Left colon (tissue), 2 donors: ENCODE measurements at regions not wholly inside any gene's neighbourhood (a gene's known extent, or its start where the extent isn't known, plus 50 kb on each side); places are given as distances from the start of the nearest gene placed in this dataset.
"Not testable (repeated sequence)": the region's sequence is repeated elsewhere in the genome, so short reads cannot be mapped to it uniquely, and the experiment has no call there.

Source experiments
- ATAC-seq: fragments of 200-7000 bp; cut with Tn5 transposase; one replicate; pipeline ENCODE4 v1.9.1; 2020; ENCODE audit warnings: mild to moderate bottlenecking, moderate library complexity
- DNase-seq, 2 donors: peaks; one replicate each; pipeline ENCODE4 v3.0.0-alpha.2; 2020
- intact Hi-C, 2 donors: fragments of 100-400 bp; cut with DNase I in 1 of 2; cut with micrococcal nuclease in 1 of 2; formaldehyde crosslinking; loops; one replicate each; pipeline versions ENCODE4 v1.11.2 to v1.14.0; 2022; cut with DNase I, micrococcal nuclease
- donor health status: DM: no; HTN: no; CAD: no.
- donor health status: DM: yes; HTN: yes; CAD: no.

DNA sequence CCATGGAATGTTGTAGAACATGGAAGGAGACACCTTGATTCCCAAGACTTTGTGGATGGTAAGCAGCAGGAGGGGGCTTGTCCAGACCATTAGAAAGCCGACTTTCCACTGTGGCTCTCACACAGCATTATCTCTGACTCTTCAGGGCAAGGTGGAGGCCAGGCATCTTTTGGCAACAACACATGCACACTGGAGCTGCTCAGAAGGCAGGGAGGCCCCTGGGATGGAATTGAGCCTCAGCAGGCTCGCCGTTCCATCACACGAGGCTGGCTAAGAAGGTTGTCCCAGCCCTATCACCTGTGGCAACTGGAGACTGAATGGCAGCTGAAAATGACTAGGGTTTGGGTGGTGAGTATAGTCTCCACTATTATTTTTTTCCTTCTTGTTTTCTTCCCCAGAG lies 76.3 kb upstream of the TMEM45B start:
- DNase-seq (no peak), ATAC-seq (no peak)
- intact Hi-C loops: no loop called here

DNA sequence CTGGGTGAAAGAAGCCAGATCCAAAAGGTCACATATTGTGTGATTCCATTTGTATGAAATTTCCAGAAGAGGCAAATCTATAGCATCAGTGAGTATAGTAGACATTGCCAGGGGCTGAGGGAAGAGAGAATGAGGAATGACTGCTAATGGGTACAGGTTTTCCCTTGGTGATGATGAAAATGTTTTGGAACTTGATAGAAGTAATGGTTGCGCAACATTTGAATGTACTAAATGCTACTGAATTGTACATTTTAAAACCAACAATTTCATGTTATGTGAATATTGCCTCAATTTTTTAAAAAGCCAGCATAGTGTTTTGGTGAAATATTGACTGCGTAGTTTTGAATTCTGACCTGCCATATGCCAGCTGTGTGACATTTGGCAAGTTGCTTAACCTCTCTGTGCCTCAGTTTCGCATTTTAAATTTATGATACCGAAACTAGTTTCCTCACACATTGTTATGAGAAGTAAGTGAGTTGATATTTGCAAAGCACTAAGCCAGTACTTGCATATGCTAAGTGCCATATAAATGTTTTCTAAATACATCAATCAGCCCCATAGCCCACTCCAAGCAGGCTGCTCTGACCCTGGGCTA lies 75.4 kb upstream of the TMEM45B start:
- ATAC-seq: no peak
- intact Hi-C loops: loop anchor here in 1 of 2 donors (10.0 kb wide), 1 partner anchor 625 kb away; no protein-coding TSS in a partner anchor

DNA sequence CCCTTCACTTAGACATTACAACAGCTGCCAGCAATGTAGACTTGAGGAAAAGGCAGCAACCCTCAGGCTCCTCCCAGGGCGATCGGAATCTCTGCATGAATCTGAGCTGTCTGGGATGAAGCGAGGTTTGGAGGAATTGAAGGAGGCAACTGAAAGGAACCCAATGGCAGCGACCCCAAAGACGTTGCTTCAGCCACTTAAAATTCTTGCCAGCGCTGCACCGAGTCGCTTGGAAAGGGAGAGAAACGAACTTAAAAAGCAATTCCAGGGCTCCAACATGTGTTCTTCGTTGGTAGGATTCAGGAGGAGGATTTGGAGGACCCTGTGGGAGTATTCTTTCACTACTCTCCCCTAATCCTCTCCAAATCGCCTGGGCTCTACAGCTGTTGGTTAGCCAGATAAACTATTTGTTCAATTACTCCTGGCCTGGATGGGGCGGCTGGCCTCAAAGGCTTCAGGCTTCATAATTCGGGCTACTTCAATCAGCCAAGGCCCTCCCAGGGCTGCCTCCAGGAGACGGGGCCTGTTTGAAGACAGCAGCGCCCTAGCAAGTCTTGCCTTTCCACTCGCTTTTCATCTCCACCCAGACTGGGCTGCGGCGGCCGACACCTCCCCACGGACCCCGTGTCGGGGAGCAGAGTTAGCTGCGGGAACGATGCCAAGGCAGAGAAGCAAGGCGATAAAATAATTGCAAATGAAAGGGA lies 72.4 kb upstream of the TMEM45B start:
- no peak for ATAC-seq
- no peak for DNase-seq
- intact Hi-C loops: loop anchor here in 1 of 2 donors (10.0 kb wide), 1 partner anchor 628 kb away; no protein-coding TSS in a partner anchor

More for the DNA sequence above, 75.4 kb upstream of the TMEM45B start:
- DNase-seq: no peak

DNA sequence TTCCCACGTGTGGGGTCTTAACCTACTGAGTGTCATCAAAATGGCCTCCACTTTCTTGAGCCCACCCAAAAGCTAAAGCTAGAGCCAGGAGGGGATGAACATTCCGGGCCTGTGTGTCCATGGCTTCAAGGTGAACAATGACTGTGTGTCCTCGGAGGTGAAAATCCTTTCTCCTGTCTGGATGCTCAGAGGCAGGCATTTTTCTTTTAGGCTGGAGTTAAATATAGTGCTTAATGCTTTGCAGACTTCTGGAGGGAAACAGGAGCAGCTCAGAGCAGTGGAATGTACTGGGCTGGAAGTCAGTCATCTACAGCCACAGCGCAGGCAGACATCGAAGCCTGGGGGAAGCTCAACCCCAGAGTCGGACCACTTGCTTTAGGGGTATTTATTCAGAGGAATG lies 68.6 kb upstream of the TMEM45B start:
- intact Hi-C loops: loop anchor here in 1 of 2 donors (10.0 kb wide), 1 partner anchor 632 kb away; no protein-coding TSS in a partner anchor
- DNase-seq (no peak), ATAC-seq (no peak)

DNA sequence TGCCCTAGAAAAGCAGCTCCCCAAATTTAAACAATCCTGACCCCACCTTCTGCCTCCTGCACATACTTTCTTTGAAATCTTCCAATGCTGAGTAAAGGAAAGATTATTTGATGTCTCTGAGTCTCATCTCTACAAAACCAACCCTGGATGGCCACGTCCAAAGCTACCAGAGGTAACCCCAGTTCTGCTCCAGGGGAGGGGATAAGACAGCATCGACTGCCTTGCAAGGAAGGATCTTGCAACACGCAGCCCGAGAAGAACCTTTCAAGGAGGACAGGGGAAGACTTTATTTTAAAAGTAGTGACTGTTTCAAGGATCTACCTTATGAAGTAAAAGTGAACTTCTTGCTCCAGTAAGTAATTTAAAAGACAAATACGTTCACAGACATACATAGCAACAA lies 66.5 kb upstream of the TMEM45B start:
- no peak for DNase-seq
- ATAC-seq: no peak
- intact Hi-C loops: loop anchor here in 1 of 2 donors (10.0 kb wide), 1 partner anchor 634 kb away; no protein-coding TSS in a partner anchor

DNA sequence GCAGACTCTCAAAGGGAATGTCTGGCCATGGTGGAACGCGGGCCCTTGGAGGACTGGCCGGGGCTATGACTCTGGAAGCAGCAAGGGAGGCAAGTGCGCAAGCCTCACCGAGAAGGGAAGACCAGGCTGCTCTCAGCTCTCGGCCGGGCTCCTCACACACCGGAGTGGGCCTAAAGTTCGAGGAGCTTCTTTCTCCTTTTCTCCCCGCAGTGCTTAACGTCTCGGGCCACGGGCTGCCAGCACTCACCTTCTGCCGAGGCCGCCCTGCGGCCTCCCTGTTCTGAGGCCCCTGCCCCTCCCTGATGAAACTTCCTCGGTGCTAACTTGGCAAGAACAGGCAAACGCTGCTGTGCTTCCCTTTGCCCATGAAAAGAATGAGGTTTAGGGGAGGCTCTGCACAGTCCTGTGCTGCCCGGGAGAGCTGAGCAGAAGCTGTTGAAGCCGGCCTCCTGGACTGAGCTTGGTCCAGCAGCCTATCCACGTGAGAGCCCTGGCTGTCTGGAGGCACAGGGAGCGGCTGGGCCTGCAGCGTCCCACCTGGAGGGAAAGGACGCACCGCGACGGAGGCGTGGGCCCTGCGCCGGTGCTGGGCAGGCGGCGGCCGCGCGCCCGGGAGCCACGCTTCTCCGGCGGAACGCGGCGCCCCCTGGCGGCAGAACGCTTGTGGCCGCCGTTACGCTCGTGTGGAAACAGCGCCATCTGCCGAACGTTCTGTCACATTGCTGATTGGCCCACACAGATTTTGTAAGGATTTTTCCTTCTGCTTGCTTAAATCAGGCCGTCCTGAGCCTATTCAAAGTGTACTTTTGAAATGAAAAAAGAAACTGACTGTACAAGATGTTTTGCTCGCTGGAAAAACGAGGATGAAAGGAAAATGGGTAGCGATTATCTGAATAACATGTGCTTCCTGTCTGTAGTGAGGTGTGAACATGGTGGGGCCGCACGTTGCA lies 65.0 kb upstream of the TMEM45B start:
- peak; percentile 98 for ATAC-seq
- intact Hi-C loops: loop anchor here in 1 of 2 donors (5.0 kb wide), 1 partner anchor 393 kb away; no protein-coding TSS in a partner anchor
- peak; percentile 44 to 80 for DNase-seq

DNA sequence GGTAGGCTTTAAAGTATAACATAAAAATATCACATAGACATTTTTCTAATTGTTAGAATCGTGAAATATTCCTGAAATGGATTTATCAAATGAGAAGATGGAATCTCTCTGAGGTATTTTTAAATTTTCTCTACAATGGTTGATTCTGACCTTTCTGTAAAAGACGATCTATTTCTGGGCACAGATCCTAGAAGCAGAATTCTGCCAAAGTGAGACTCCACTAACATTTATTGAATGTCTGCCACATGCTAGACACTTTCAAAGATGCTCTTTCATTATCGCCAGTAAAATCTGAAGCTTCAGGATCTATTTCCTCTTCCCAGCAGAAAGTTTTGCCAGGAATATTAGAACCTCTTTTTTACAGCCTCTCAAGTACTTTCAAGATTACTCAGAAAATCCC lies 64.1 kb upstream of the TMEM45B start:
- no peak for ATAC-seq
- intact Hi-C loops: loop anchor here in 1 of 2 donors (5.0 kb wide), 1 partner anchor 394 kb away; no protein-coding TSS in a partner anchor
- DNase-seq: no peak

DNA sequence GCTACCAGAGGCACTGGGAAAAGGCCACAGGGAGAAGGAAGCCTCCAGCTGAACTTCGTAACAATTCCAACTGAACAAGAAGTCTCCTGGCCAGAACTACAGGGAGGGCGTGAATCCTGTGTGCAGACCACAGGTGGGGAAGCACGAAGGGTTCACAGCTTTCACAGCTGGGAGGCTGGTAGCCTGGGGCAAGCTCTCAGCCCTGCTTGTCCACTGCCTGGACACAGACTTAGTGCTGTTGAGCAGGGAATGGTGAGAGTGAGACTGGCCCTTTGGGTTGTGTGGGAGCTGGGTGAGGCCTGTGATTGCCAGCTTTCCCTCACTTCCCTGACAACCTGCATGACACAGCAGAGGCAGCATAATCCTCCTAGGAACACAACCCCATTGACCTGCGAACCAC lies 52.1 kb upstream of the TMEM45B start:
- intact Hi-C loops, ATAC-seq, DNase-seq: not testable (repeated sequence)

DNA sequence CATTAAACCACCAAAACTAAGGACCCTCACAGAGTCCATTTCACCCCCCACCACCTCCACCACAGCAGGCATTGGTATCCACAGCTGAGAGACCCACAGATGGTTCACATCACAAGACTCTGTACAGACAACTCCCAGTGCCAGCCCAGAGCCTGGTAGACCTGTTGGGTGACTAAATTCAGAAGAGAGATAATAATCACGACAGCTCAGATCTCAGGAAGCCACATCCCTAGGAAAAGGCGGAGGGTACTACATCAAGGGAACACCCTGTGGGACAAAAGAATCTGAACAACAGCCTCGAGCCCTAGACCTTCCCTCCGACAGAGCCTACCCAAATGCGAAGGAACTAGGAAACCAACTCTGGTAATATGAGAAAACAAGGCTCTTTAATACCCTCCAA lies 51.4 kb upstream of the TMEM45B start:
- DNase-seq, ATAC-seq, intact Hi-C loops: not testable (repeated sequence)
